HG03108 (cell line): ENCODE measurements at regions not wholly inside any gene's neighbourhood (a gene's known extent, or its start where the extent isn't known, plus 50 kb on each side); places are given as distances from the start of the nearest gene placed in this dataset.

Experiments
- ATAC-seq: cut with Tn5 transposase; IDR thresholded peaks from one replicate; pipeline ENCODE4 v1.9.1; 2021; ENCODE audit warnings: moderate library complexity; ENCODE audit not compliant: unreplicated experiment

DNA sequence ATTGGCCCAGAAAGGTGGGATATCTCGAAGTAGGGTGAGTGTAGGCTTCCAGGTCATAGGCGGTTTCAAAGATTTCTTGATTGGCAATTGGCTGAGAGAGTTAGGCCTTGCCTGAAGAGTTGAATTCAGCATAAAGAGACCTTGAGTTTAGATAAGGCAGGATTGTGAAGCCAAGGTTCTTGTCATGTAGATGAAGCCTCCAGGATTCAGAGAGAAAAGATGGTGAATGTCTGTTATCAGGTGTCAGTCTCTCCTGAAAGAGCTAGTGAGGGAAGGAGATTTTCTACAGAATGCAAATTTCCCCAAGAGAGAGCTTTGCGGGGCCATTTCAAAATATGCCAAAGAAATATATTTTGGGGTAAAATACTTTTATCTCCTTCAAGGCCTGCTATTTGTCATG is 217.0 kb upstream of the TLE3 start:
- no peak for ATAC-seq

- ATAC-seq: no peak
Observed at GRCh38 chr15:70314018-70314354, 216.3 kb upstream of the TLE3 start.

- ATAC-seq: no peak
Observed at GRCh38 chr15:70313099-70314017, 215.6 kb upstream of the TLE3 start.

DNA sequence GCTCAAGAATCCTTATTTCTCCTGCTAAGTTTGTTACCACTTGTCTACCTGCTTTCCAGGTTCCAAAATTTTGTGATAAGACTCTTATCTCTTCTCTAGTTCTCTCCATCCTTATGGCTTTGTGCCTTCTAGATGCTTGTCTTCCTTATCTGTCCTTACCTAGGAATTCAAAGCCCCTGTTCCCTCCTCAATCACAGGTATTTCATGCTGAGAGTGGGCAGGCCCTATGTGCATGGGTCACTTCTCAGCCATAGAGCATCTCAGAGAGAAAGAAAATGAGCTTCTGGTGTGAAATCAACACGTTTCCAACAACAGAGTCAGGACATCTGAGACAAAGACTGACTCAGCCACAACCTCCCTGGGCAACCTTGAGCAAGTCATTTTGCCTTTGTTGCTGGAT is 214.1 kb upstream of the TLE3 start:
- ATAC-seq: no peak

GRCh38 chr15:70309716-70310115 is 212.0 kb upstream of the TLE3 start:
- no peak for ATAC-seq

GRCh38 chr15:70308735-70309434 is 211.2 kb upstream of the TLE3 start:
- ATAC-seq: no peak

- ATAC-seq: peak; percentile 66
Observed at GRCh38 chr15:70308011-70308734, 210.5 kb upstream of the TLE3 start.

DNA sequence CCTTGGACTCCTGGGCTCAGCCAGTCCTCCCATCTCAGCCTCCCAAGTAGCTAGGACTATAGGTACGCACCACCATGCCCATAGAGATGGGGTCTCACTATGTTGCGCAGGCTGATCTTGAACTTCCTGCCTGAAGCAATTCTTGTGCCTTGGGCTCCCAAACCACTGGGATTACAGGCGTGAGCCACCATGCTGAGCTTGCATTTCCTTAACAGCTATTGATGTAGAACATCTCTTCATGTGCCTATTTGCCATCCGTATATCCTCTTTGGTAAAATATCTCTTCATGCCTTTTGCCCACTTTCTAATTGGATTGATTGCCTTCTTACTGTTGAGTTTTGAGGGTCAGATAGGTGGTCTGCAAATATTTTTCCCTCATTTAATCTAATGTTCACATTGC is 208.9 kb upstream of the TLE3 start:
- no peak for ATAC-seq

DNA sequence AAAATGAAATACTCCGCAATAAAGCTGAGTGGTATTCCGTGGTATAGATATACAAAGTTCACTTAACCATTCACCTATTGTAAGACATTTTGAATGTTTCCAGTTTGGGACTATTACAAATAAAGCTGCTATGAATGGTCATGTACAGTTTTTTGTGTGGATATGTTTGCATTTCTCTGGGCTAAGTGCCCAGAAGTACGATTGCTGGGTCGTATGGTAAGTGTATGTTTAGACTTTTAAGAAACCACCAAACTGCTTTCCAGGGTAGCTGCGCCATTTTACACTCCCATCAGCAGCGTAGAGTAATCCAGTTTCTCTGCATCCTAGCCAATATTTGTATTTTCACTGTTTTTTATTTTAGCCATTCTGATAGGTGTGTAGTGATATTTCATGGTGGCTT is 208.4 kb upstream of the TLE3 start:
- ATAC-seq: no peak

GRCh38 chr15:70303981-70304380 is 206.3 kb upstream of the TLE3 start:
- ATAC-seq: no peak

DNA sequence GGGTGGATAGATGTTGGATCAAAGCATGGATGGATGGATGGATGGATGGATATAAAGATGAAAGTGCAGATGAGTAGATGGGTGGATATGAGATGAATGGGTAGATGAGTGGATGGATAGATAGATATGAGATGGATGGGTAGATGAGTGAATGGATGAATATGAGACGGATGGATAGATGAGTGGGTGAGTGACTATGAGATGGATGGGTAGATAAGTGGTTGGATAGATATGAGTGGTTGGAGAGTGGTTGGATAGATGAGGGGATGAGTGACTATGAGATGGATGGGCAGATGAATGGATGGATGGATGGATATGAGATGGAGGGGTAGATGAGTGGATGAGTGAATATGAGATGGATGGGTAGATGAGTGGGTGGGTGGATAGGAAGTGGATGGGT is 204.6 kb upstream of the TLE3 start:
- no peak for ATAC-seq

DNA sequence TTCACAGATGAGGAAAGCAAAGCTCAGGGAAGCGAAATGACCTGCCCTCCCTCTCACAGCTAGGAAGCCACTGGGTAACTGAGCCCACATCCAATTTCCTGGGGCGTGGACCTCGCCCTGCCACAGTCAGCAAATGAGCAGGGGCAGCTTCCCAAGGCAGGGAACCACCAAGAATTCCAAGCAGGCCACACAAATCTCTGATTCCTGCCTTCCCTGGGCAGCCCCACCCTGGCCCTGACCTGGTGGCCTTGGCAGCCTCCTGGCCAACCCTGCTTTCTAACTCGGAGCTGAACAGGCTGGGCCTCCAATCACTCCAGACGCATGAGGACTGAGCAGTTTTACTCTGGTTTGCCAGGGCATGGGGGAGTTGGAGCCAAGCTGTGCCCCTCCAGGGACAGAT is 203.7 kb upstream of the TLE3 start:
- no peak for ATAC-seq

DNA sequence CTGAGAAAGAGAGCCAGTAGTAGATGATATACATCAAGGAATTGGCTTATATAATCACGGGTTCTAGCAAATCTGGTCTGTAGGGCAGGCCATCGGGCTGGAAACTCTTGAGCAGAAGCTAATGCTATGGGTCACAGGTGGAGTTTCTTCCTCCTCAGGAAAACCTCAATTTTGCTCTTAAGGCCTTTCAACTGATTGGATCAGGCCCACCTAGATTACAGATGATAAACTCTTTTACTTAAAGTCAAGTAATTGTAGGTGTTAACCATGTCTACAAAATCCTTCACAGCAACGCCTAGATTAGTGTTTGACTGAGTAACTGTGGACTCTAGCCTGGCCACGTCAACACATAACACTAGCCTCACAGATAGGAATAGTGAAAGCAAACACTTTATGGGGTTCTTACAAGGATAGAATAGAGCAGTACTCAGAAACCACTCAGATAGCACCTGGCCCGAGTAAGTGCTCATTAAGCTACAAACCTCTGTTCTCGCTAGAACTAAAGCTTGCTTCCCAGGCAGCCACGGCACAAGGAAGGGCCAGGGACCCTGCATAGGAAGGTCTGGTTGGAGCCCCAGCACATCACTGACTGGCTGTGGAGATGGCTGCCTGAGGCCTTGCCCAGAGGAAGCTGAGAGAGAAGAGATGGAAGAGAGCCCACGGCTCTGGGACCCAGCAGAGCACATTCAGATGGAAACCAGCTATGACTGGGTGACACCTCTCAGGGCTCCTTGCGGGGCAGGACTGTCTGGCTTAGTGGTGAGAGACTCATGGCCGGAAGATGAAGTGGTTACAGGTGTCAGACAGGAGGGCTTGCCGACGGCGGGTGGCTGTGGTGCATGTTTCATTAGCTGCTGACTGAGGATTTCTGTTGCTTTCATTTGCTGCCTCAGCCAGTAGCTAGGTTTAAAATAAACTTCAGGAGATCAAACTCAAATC is 202.5 kb upstream of the TLE3 start:
- ATAC-seq: peak; percentile 96

DNA sequence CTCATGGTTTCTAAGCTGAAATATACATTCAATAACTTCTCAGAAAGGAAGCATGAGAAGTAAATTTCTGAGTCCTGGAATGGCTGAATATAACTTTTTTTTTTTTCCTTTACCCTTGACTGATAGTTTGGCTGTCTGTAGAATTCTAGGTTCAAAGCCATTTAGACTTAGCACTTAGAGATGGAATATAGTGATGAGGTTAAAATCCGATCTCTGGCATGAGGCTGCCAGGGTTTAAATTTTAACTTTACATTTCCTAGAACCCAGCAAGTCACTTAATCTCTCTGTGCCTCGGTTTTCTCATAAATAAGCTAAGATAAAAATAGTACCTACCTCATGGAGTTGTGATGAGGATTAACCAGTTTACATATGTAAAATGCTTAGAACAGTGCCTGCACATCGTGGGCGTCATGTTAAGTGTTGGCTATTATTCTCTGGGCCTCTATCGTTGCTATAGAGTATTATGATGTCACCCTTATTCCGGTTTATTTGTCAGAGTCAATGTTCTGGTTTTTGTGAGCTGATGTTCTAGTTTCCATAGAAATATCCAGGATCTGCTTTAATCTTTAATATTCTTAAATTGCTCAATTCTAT is 199.8 kb upstream of the TLE3 start:
- ATAC-seq: no peak

DNA sequence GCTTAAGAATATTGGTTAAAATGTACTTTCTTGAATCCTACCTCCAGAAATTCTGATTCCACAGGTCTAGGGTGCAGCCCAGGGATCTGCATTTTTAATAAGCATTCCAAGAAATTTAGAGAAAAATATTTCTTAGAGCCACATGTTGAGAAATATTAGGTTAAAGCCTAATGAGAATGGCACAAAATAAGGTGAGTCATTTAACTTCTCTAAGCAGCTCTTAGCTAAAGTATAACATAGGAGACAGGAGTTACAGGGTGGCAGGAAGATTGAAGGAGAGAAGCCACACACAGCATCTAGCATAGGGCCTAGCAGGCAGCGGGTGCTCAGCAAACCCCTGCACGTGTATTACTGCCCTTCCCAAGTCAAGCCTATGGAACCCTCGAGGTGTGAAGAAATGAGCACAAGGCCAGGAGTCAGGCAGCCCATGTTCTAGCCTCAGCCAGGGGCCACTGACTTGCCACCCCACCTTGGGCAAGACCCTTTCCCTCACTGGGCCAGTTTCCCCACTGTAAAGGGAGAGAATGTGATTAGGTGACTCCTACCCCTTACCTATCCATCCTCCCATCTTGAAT is 197.1 kb upstream of the TLE3 start:
- ATAC-seq: no peak

GRCh38 chr15:70293591-70294470 is 196.1 kb upstream of the TLE3 start:
- ATAC-seq: no peak

DNA sequence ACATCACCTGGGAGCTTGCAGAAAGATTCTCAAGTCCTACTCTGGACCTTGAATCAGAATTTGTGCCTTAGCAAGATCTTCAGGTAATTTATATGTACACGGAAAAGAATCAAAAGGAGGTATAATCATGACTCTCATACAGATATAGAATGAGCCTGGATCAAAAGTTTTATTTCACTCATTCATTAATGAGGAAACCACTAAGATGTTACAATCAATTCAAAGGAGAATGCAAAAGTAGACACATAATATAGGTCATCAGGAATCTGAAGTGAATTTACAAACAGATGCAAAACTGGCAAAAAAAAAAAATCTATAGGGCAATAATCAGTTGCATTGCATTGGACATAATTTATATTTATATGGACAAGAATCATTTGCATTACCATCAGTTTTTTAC is 195.4 kb upstream of the TLE3 start:
- ATAC-seq: no peak

DNA sequence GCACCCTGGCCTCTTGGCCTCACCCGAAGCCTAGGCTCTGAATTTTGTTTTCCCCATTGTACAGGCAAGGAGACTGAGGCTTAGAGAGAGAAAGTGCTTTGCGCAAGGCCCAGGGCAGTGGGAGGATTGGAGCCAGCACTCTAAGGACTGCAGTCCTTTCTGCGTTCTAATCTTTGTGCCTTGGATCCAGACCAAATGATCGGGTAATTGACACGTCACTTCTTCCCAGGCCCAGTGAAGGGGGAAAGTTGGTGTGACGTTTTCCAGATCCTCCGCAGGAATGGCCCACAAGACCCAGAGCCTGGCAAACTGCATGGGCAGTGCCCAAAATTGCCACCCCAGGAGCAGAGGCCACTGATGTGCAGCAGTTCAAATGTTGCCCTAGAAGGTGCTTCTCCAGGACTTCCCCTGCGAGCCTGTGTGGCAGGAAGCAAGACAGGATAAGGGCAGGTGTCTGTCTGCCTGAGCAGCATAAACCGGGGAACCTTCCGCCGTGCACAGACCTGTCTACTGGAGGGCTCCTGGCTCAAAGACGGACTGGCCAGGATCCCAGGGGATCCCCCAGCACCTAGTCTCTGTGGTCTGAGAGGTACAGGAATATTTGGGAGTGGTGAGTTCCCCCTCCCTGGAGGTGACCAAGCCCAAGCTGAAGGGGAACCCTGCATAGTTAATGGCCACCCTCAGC is 194.5 kb upstream of the TLE3 start:
- no peak for ATAC-seq
